ENCODE measurements at regions not wholly inside any gene's neighbourhood (a gene's known extent, or its start where the extent isn't known, plus 50 kb on each side); places are given as distances from the start of the nearest gene placed in this dataset.

GRCh38 chr14:101395779-101396178 lies 165.5 kb upstream of the DIO3 start:
- no peak for TF ChIP-seq CTCF (IDR thresholded peaks at IDR 0.05; ENCODE audit: low read length)
- no peak for TF ChIP-seq EZH2phosphoT487 (IDR thresholded peaks at IDR 0.05; ENCODE audit: low read length)
- TF ChIP-seq EZH2 (optimal IDR thresholded peaks at IDR 0.05; ENCODE audit: low read depth, low read length), result no peak
- Histone ChIP-seq H3K27me3 (replicated peaks; ENCODE audit: insufficient read depth, low read length) (peaks cover 25% of the 10 kb centered on the region), H3K9me3 (replicated peaks; ENCODE audit: insufficient read depth, low read length) (no peaks in the 10 kb centered on the region), H3K9ac (ENCODE audit: low read length) (no peak overlapping the region), H3K4me2 (ENCODE audit: low read depth, low read length) (no peak overlapping the region), H2AFZ (ENCODE audit: low read length) (no peak overlapping the region), H3F3A (ENCODE audit: insufficient read depth, low read length) (no peaks in the 10 kb centered on the region), H3K27ac (ENCODE audit: low read length) (no peak overlapping the region), H3K4me1 (ENCODE audit: low read length) (no peaks in the 10 kb centered on the region), H3K79me2 (ENCODE audit: low read length) (no peaks in the 10 kb centered on the region), H3K36me3 (replicated peaks; ENCODE audit: insufficient read depth, low read length) (no peaks in the 10 kb centered on the region), H3K4me3 (ENCODE audit: low read length) (no peak overlapping the region), H4K20me1 (ENCODE audit: insufficient read depth, low read length) (no peaks in the 10 kb centered on the region), H3K9me2 (replicated peaks; ENCODE audit: insufficient read depth, low read length) (no peaks in the 10 kb centered on the region)
- DNase-seq, result no peak

- Histone ChIP-seq H3K27ac (ENCODE audit: low read length) (no peak overlapping the region), H3K9me2 (replicated peaks; ENCODE audit: insufficient read depth, low read length) (no peaks in the 10 kb centered on the region), H3K9me3 (replicated peaks; ENCODE audit: insufficient read depth, low read length) (no peaks in the 10 kb centered on the region), H2AFZ (ENCODE audit: low read length) (no peak overlapping the region), H3K36me3 (replicated peaks; ENCODE audit: insufficient read depth, low read length) (no peaks in the 10 kb centered on the region), H3K79me2 (ENCODE audit: low read length) (no peaks in the 10 kb centered on the region), H3K4me1 (ENCODE audit: low read length) (no peaks in the 10 kb centered on the region), H3K4me2 (ENCODE audit: low read depth, low read length) (no peak overlapping the region), H3K9ac (ENCODE audit: low read length) (no peak overlapping the region), H4K20me1 (ENCODE audit: insufficient read depth, low read length) (no peaks in the 10 kb centered on the region), H3K4me3 (ENCODE audit: low read length) (no peak overlapping the region), H3F3A (ENCODE audit: insufficient read depth, low read length) (no peaks in the 10 kb centered on the region), H3K27me3 (replicated peaks; ENCODE audit: insufficient read depth, low read length) (peaks cover 30% of the 10 kb centered on the region)
- no peak for DNase-seq
- TF ChIP-seq EZH2 (optimal IDR thresholded peaks at IDR 0.05; ENCODE audit: low read depth, low read length) (no peak), EZH2phosphoT487 (IDR thresholded peaks at IDR 0.05; ENCODE audit: low read length) (no peak), CTCF (IDR thresholded peaks at IDR 0.05; ENCODE audit: low read length) (no peak)
Measured at GRCh38 chr14:101397206-101397605, 164.1 kb upstream of the DIO3 start.

- no peak overlapping the region for H3K4me2 ChIP-seq (ENCODE audit: low read depth, low read length)
- H3K4me1 ChIP-seq (ENCODE audit: low read length), result no peaks in the 10 kb centered on the region
- H3K9ac ChIP-seq (ENCODE audit: low read length), result no peak overlapping the region
- no peaks in the 10 kb centered on the region for H3K9me3 ChIP-seq (replicated peaks; ENCODE audit: insufficient read depth, low read length)
- TF ChIP-seq EZH2phosphoT487 (IDR thresholded peaks at IDR 0.05; ENCODE audit: low read length), result no peak
- no peak for TF ChIP-seq CTCF (IDR thresholded peaks at IDR 0.05; ENCODE audit: low read length)
- TF ChIP-seq EZH2 (optimal IDR thresholded peaks at IDR 0.05; ENCODE audit: low read depth, low read length), result no peak
- no peaks in the 10 kb centered on the region for H3K9me2 ChIP-seq (replicated peaks; ENCODE audit: insufficient read depth, low read length)
- no peak overlapping the region for H3K27ac ChIP-seq (ENCODE audit: low read length)
- no peaks in the 10 kb centered on the region for H3F3A ChIP-seq (ENCODE audit: insufficient read depth, low read length)
- H3K27me3 ChIP-seq (replicated peaks; ENCODE audit: insufficient read depth, low read length), result peaks cover 38% of the 10 kb centered on the region
- no peaks in the 10 kb centered on the region for H3K36me3 ChIP-seq (replicated peaks; ENCODE audit: insufficient read depth, low read length)
- DNase-seq, result no peak
- H2AFZ ChIP-seq (ENCODE audit: low read length), result no peak overlapping the region
- H4K20me1 ChIP-seq (ENCODE audit: insufficient read depth, low read length), result no peaks in the 10 kb centered on the region
- no peak overlapping the region for H3K4me3 ChIP-seq (ENCODE audit: low read length)
- no peaks in the 10 kb centered on the region for H3K79me2 ChIP-seq (ENCODE audit: low read length)
Measured at GRCh38 chr14:101398011-101398410, 163.3 kb upstream of the DIO3 start.

Measured in MM.1S (cell line).